VCaP (cell line): ENCODE measurements at regions not wholly inside any gene's neighbourhood (a gene's known extent, or its start where the extent isn't known, plus 50 kb on each side); places are given as distances from the start of the nearest gene placed in this dataset.

Source experiments
- H3K27ac ChIP-seq: fragments of 450-650 bp; 2 replicates; pipeline ENCODE4 v1.5.1; 2017
- TF ChIP-seq, protein P1 (sequence below): fragments of 450-650 bp; conservative IDR thresholded peaks from 2 replicates; pipeline ENCODE4 v1.5.1; 2017; ENCODE audit warnings: mild to moderate bottlenecking, moderate library complexity

DNA sequence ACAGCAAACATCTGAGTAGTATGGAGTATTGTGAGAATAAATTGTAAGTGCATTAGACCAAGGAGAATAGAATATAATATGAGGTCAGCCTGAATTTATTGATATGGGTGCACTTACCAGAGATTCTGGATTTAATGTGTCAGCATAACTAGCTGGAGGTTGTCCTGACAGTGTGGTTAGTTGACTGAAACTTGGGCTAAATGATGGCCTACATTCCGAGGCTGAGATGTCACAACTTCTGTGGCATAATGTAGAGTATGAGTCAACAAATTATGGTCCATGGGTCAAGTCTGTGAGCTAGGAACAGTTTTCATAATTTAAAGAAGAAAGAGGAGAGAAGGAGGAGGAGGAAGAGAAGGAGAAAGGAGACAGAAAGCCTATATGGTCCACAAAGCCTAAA lies 127.6 kb downstream of the QPCT start:
- H3K27ac ChIP-seq = no peak overlapping the region
- TF ChIP-seq, protein P1, sequence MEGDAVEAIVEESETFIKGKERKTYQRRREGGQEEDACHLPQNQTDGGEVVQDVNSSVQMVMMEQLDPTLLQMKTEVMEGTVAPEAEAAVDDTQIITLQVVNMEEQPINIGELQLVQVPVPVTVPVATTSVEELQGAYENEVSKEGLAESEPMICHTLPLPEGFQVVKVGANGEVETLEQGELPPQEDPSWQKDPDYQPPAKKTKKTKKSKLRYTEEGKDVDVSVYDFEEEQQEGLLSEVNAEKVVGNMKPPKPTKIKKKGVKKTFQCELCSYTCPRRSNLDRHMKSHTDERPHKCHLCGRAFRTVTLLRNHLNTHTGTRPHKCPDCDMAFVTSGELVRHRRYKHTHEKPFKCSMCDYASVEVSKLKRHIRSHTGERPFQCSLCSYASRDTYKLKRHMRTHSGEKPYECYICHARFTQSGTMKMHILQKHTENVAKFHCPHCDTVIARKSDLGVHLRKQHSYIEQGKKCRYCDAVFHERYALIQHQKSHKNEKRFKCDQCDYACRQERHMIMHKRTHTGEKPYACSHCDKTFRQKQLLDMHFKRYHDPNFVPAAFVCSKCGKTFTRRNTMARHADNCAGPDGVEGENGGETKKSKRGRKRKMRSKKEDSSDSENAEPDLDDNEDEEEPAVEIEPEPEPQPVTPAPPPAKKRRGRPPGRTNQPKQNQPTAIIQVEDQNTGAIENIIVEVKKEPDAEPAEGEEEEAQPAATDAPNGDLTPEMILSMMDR = no peak

DNA sequence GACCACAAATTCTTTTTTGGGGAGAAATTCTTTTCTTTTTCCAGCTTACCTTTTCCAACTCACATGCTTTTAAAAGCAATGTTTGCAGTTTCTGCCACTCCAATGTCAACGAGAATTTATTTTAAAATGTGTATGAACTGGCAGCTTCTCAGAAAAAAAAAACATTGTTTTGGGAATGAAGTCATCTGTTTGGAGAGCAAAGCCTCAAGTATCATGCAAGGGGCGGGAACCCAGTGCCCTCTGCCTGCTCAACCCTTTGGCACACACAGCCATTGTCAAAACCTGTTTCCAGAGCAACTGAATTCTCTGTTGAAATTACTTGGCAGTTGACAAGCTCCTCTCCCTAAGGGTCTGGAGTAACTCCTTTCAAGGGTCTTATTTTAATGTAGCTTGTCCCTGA lies 128.5 kb downstream of the QPCT start:
- TF ChIP-seq, protein P1 = no peak
- peak overlapping the region; percentile 14; the same call in 1 of the 2 replicates for H3K27ac ChIP-seq

DNA sequence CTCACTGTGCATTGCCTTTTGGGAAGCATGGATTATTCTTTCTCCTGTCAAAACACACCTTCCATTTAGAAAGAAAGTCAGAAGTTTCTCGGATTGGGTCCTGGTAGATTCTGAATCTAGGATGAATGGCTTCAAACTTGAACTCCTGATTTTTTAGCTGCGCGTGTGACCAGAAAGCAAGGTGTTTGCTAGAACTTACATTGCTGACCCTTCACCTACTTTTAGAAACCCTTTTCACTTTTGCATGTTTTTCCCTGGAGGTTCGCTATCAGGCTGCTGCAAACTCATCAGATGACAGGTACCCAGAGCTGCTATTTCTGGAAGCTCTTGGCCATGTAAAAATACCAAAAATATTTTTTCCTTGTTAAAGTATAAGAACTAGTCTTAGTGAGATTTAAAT lies 132.0 kb downstream of the QPCT start:
- TF ChIP-seq, protein P1 = no peak
- no peak overlapping the region for H3K27ac ChIP-seq

DNA sequence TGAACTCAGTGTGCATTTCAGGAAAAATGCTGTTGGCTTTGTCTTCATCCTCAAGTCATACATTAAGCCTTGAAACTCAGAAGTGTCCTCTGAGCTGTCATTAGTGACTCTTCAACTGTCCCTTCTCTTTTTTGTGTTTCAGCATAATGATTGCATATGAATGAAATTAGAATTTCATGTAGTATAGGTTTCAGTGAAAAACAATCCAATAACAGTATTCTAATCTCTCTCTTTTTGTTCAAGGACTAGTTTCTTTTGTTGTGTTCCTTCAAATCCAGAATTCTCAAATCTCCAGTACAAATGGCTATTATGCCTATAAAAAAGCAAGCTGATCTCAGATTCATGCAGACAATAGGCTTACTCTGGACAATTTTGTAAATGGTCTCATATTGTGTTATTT lies 133.5 kb downstream of the QPCT start:
- TF ChIP-seq, protein P1 = no peak

DNA sequence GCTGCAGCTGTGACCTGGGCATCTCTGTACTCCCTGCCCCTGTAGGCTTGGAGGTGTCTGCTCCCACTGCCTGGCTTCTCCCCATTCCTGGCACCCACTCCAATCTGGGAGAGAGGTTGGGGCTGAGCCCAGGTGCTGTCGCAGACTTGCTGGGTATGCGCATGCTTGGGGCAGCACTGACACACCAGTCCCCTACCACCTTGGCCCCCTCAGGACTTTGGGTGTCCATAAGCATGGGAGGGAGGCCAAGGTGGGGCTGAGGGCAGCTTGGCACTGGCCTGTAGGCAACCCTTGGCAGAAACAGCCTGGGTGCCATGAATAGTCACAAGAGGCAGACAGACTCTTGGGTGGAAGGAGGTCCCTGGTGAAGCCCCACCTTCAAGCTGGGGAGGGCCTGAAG lies 136.8 kb downstream of the QPCT start:
- H3K27ac ChIP-seq = no peak overlapping the region
- TF ChIP-seq, protein P1 = no peak

More for the DNA sequence above, 133.5 kb downstream of the QPCT start:
- H3K27ac ChIP-seq = no peak overlapping the region

DNA sequence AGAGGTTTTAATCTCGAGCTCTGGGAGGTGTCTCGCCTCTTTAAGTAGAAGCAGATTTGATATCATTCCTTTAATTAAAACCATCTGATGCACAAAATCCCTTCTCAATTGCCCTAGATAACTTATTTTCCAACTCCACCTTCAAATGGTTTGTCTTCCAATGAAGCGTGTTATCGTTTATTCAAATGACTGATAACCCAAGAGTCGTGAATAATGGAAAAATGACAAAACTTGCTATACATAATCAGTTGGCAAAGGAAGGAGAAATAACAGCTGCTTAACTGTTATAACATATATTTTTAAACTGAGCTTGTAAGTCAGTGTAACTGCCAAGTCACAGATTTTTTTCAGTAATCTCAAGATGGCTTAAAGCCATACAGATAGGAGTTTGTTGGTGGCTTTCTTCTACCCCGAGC lies 144.6 kb downstream of the QPCT start:
- TF ChIP-seq, protein P1 = no peak
- H3K27ac ChIP-seq = no peak overlapping the region

DNA sequence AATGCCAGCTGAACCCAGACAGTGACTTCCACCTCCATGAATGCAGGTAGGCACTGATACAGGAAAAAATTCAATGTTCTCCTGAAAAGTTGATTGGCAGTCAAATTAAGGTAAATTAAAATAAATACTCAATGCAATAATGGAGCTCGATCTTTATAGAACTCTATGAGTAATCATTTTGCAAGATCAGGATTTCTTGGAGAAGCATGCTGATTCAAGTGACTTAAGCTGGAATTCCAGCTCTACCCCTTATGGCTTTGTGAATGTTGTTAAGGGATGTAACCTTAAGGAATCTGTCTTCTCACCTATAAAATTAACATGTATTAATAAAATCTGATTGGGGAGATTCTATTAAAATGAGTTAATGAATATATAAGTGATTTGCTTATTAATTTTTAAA lies 145.1 kb downstream of the QPCT start:
- TF ChIP-seq, protein P1 = no peak
- H3K27ac ChIP-seq = no peak overlapping the region

DNA sequence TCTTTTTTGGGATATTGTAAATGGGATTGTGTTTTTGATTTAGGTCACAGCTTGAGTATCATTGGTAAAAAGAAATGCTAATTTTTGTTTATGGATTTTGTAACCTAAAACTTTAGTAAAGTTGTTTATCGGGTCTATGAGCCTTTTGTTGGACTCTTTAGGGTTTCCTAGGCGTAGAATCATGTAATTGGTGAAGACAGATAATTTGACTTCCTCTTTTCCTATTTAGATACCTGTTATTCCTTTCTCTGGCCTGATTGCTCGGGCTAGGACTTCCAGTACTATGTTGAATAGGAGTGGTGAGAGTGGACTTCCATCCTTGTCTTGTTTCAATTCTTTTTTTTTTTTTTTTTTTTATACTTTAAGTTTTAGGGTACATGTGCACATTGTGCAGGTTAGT lies 149.0 kb downstream of the QPCT start:
- H3K27ac ChIP-seq = no peak overlapping the region
- TF ChIP-seq, protein P1 = no peak
